Panc1 (cell line): ENCODE measurements at regions not wholly inside any gene's neighbourhood (a gene's known extent, or its start where the extent isn't known, plus 50 kb on each side); places are given as distances from the start of the nearest gene placed in this dataset.

Source experiments
- ATAC-seq: fragments of 200-7000 bp; cut with Tn5 transposase; 2 replicates; pipeline ENCODE4 v1.9.1; 2020; ENCODE audit warnings: mild to moderate bottlenecking, moderate library complexity
- BruUV-seq: library from RNA; stranded (reverse); fragments of 400-500 nt; replicated peaks from 2 replicates; lab custom pipeline; 2021; lab: Mats Ljungman, UMichigan
- CTCF ChIA-PET: fragments of 300-600 bp; sonication (Branson Sonifier 250); formaldehyde crosslinking; loops from one replicate; lab custom pipeline; 2022; ENCODE audit warnings: antibody characterized with exemption; lab: Charles Lee
- POLR2A ChIA-PET: fragments of 300-600 bp; sonication (Branson Sonifier 250); formaldehyde crosslinking; loops from one replicate; lab custom pipeline; 2022; ENCODE audit warnings: antibody characterized with exemption; lab: Charles Lee
- DNase-seq: peaks from one replicate; pipeline ENCODE4 v3.0.0-alpha.2; 2010; ENCODE audit warnings: low read depth, low spot score
- H3K27ac ChIP-seq: 2 replicates; pipeline ENCODE4 v1.5.1; 2011; ENCODE audit warnings: mild to moderate bottlenecking, low read length, inconsistent platforms
- H3K27me3 ChIP-seq: fragments of 200-500 bp; sonication (Bioruptor generic); 2 replicates; pipeline ENCODE4 v1.6.0; 2014; ENCODE audit warnings: low read length, inconsistent platforms; ENCODE audit not compliant: control insufficient read depth, insufficient read depth
- H3K36me3 ChIP-seq: fragments of 200-500 bp; sonication (Bioruptor generic); 2 replicates; pipeline ENCODE4 v1.5.1; 2014; ENCODE audit warnings: inconsistent platforms, mild to moderate bottlenecking, low read length, moderate library complexity; ENCODE audit not compliant: control insufficient read depth, insufficient read depth
- H3K4me1 ChIP-seq: 2 replicates; pipeline ENCODE4 v1.5.1; 2011; ENCODE audit warnings: inconsistent platforms, mild to moderate bottlenecking, low read length, moderate library complexity; ENCODE audit not compliant: control insufficient read depth, insufficient read depth
- H3K4me3 ChIP-seq, 2 experiments: 2 replicates each; pipeline ENCODE4 v1.5.1; 2011 to 2012; ENCODE audit warnings: low read depth in 2 of 2, low read length in 2 of 2, mild to moderate bottlenecking in 2 of 2, inconsistent platforms in 1 of 2, moderate library complexity in 1 of 2
- H3K9me3 ChIP-seq: fragments of 200-500 bp; sonication (Bioruptor generic); 2 replicates; pipeline ENCODE4 v1.5.1; 2014; ENCODE audit warnings: low read depth, mild to moderate bottlenecking, inconsistent platforms, low read length, moderate library complexity; ENCODE audit not compliant: control insufficient read depth, insufficient read depth
- POLR2AphosphoS5 ChIP-seq: IDR thresholded peaks from 2 replicates; pipeline ENCODE4 v1.6.1; 2012; ENCODE audit warnings: mild to moderate bottlenecking, low read depth, low read length, moderate library complexity
- SIN3A ChIP-seq: IDR thresholded peaks from 2 replicates; pipeline ENCODE4 v1.6.1; 2012; ENCODE audit warnings: low read depth, mild to moderate bottlenecking, low read length, moderate library complexity, borderline replicate concordance; ENCODE audit not compliant: insufficient read depth
- TCF7L2 ChIP-seq: IDR thresholded peaks from 2 replicates; pipeline ENCODE4 v1.6.1; 2011; ENCODE audit warnings: mild to moderate bottlenecking, low read depth, low read length, inconsistent platforms
- in situ Hi-C: cut with HindIII; loops from 2 replicates; pipeline ENCODE4 v1.10.0; 2016; ENCODE audit warnings: low sequenced_read_pairs, low pct_unique_long_range_greater_than_20kb
- intact Hi-C: fragments of 100-400 bp; cut with micrococcal nuclease; formaldehyde crosslinking; loops from one replicate; pipeline ENCODE4 v1.10.0; 2022; ENCODE audit not compliant: unreplicated experiment
- TF ChIP-seq, protein P1 (sequence below): fragments of 450-650 bp; IDR thresholded peaks from 2 replicates; pipeline ENCODE4 v1.5.1; 2017; ENCODE audit warnings: mild to moderate bottlenecking
- TF ChIP-seq, protein P2 (sequence below), 2 experiments: IDR thresholded peaks; 2 replicates each; pipeline ENCODE4 v1.6.1; 2011 to 2012; ENCODE audit warnings: low read depth in 2 of 2, control low read depth in 1 of 2, low read length in 1 of 2, mild to moderate bottlenecking in 1 of 2, moderate library complexity in 1 of 2; ENCODE audit not compliant: insufficient read depth in 1 of 2

DNA sequence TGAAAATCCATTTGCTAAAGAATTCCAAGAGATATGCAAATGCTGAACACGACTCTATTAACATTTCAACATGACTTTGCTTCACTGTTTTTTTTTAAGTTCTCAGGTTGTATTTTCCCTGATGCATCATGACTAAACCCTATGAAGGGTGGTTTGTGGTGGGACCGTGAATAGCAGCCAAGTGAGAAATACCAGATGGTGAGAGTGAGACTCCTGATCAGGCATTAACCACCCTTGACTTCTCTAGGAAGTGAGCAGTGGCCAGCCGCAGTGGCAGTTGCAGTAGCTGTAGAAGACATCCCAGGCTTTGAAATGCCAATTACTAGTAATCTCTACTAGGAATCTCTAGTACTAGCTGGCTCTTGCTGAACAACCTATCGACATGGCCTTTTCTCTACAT lies 383.4 kb downstream of the FAM133A start:
- intact Hi-C loops, result loop anchor here (10.0 kb wide), 1 partner anchor 183 kb away; no protein-coding TSS in a partner anchor
- no TSS peak for BruUV-seq
- H3K36me3 ChIP-seq, result no peaks in the 10 kb centered on the region
- H3K4me1 ChIP-seq, result no peaks in the 10 kb centered on the region
- no peak for DNase-seq
- ChIA-PET POLR2A (no interaction called here), CTCF (no interaction called here)
- in situ Hi-C loops, result no loop called here
- H3K4me3 ChIP-seq, result no peak overlapping the region
- H3K27ac ChIP-seq, result no peak overlapping the region
- TF ChIP-seq POLR2AphosphoS5 (no peak), SIN3A (no peak), TCF7L2 (no peak)
- TF ChIP-seq, protein P1, sequence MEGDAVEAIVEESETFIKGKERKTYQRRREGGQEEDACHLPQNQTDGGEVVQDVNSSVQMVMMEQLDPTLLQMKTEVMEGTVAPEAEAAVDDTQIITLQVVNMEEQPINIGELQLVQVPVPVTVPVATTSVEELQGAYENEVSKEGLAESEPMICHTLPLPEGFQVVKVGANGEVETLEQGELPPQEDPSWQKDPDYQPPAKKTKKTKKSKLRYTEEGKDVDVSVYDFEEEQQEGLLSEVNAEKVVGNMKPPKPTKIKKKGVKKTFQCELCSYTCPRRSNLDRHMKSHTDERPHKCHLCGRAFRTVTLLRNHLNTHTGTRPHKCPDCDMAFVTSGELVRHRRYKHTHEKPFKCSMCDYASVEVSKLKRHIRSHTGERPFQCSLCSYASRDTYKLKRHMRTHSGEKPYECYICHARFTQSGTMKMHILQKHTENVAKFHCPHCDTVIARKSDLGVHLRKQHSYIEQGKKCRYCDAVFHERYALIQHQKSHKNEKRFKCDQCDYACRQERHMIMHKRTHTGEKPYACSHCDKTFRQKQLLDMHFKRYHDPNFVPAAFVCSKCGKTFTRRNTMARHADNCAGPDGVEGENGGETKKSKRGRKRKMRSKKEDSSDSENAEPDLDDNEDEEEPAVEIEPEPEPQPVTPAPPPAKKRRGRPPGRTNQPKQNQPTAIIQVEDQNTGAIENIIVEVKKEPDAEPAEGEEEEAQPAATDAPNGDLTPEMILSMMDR, result no peak
- TF ChIP-seq, protein P2, sequence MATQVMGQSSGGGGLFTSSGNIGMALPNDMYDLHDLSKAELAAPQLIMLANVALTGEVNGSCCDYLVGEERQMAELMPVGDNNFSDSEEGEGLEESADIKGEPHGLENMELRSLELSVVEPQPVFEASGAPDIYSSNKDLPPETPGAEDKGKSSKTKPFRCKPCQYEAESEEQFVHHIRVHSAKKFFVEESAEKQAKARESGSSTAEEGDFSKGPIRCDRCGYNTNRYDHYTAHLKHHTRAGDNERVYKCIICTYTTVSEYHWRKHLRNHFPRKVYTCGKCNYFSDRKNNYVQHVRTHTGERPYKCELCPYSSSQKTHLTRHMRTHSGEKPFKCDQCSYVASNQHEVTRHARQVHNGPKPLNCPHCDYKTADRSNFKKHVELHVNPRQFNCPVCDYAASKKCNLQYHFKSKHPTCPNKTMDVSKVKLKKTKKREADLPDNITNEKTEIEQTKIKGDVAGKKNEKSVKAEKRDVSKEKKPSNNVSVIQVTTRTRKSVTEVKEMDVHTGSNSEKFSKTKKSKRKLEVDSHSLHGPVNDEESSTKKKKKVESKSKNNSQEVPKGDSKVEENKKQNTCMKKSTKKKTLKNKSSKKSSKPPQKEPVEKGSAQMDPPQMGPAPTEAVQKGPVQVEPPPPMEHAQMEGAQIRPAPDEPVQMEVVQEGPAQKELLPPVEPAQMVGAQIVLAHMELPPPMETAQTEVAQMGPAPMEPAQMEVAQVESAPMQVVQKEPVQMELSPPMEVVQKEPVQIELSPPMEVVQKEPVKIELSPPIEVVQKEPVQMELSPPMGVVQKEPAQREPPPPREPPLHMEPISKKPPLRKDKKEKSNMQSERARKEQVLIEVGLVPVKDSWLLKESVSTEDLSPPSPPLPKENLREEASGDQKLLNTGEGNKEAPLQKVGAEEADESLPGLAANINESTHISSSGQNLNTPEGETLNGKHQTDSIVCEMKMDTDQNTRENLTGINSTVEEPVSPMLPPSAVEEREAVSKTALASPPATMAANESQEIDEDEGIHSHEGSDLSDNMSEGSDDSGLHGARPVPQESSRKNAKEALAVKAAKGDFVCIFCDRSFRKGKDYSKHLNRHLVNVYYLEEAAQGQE (IDR thresholded peaks at IDR 0.05; ENCODE audit: insufficient read depth in 1 of 2, low read depth in 2 of 2, low read length in 1 of 2), result no peak
- no peak for ATAC-seq
- no peaks in the 10 kb centered on the region for H3K9me3 ChIP-seq
- no peaks in the 10 kb centered on the region for H3K27me3 ChIP-seq

DNA sequence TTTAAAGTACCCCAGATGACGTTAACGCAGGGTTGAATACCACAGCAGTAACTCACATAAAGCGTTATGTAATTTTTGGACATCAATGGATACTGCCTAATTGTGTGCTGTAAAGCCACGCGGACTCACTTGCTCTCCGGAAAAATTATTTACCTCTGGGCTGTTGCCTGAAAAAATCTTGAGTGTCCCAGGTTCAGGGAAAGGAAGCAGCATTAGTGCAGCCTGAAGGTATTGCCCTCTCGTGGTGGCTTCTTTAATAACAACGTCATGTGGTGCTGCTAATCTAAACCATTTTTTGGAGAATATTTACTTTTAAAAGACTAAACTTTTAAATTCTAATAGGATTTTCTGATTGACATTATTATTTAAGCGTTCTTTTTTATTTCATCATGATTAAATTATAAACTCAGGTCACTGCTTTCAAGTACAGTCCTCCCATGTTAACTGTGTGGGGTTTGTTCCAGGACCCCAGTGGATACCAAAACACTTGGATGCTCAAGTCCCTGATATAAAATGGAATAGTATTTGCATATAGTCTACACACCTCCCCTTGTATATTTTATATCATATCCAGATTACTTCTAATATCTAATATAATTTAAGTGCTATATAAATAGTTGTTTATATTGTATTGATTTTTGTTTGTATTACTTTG lies 384.8 kb downstream of the FAM133A start:
- no peaks in the 10 kb centered on the region for H3K36me3 ChIP-seq
- TF ChIP-seq, protein P1, result peak; percentile 69
- TF ChIP-seq POLR2AphosphoS5, result no peak
- no peak for TF ChIP-seq TCF7L2
- no peak for TF ChIP-seq SIN3A
- TF ChIP-seq, protein P2 (IDR thresholded peaks at IDR 0.05; ENCODE audit: insufficient read depth in 1 of 2, low read depth in 2 of 2, low read length in 1 of 2), result no peak
- no peaks in the 10 kb centered on the region for H3K27me3 ChIP-seq
- ATAC-seq (no peak), DNase-seq (no peak)
- in situ Hi-C loops, result no loop called here
- intact Hi-C loops, result loop anchor here (10.0 kb wide), 1 partner anchor 184 kb away; no protein-coding TSS in a partner anchor
- ChIA-PET POLR2A (no interaction called here), CTCF (no interaction called here)
- no peak overlapping the region for H3K4me3 ChIP-seq
- no peak overlapping the region for H3K27ac ChIP-seq
- H3K4me1 ChIP-seq, result no peaks in the 10 kb centered on the region
- H3K9me3 ChIP-seq, result no peaks in the 10 kb centered on the region
- BruUV-seq, result no TSS peak
